Ascending aorta (tissue), 2 donors: ENCODE measurements at regions not wholly inside any gene's neighbourhood (a gene's known extent, or its start where the extent isn't known, plus 50 kb on each side); places are given as distances from the start of the nearest gene placed in this dataset.
A peak's percentile ranks its signal among the peaks of the same experiment; 100 is the strongest.
"Not testable (repeated sequence)": the region's sequence is repeated elsewhere in the genome, so short reads cannot be mapped to it uniquely, and the experiment has no call there.

Experiments
- DNase-seq, 2 donors: peaks; one replicate each; pipeline ENCODE4 v3.0.0-alpha.2; 2019; ENCODE audit warnings: low spot score in 2 of 2
- H3K27ac ChIP-seq, 2 donors: fragments of 200-600 bp; sonication (generic); one replicate each; pipeline ENCODE4 v1.5.1; 2016 to 2017; ENCODE audit warnings: mild to moderate bottlenecking in 1 of 2
- H3K27me3 ChIP-seq: fragments of 200-600 bp; sonication (generic); one replicate; pipeline ENCODE4 v1.5.1; 2017
- H3K36me3 ChIP-seq, 2 donors: fragments of 200-600 bp; sonication (generic); one replicate each; pipeline ENCODE4 v1.5.1; 2016
- H3K4me1 ChIP-seq, 2 donors: fragments of 200-600 bp; sonication (generic); one replicate each; pipeline ENCODE4 v1.5.1; 2016 to 2017; ENCODE audit warnings: mild to moderate bottlenecking in 1 of 2
- H3K4me3 ChIP-seq, 2 donors: fragments of 200-600 bp; sonication (generic); one replicate each; pipeline ENCODE4 v1.5.1; 2016 to 2017; ENCODE audit warnings: mild to moderate bottlenecking in 1 of 2
- H3K9me3 ChIP-seq, 2 donors: fragments of 200-600 bp; sonication (generic); one replicate each; pipeline ENCODE4 v1.5.1; 2016
- intact Hi-C: fragments of 100-400 bp; cut with DNase I; formaldehyde crosslinking; loops from one replicate; pipeline ENCODE4 v1.15.1; 2023
- TF ChIP-seq, protein P1 (sequence below), 3 experiments: fragments of 200-600 bp in 2 of 3; fragments of 450-650 bp in 1 of 3; sonication (generic) in 2 of 3; IDR thresholded peaks; one replicate each; pipeline ENCODE4 v1.5.1; 2016 to 2019; ENCODE audit warnings: antibody characterized with exemption in 3 of 3, mild to moderate bottlenecking in 1 of 3, moderate library complexity in 1 of 3

DNA sequence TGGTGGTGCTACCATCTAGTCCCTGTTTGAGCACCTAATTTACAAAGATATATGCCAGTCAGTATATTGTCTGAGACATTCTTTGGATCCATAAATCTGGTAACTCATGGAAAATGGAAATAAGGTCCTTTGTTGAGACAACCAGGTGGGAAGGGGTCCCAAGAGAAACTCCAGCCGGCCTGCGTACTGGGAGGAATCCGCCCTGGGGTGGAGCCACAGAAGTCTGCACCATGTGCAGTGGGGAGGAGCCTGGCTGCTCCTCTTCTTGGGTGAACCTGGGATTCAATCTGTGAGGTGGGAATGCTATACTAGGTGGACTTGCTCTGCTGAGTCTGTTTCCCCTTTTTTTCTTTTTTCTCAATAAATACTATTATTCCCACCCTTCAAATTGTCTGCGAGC is 339.2 kb upstream of the TNRC6C start:
- Histone ChIP-seq H3K27me3 (no peaks in the 10 kb centered on the region), H3K36me3 (no peaks in the 10 kb centered on the region), H3K27ac (peak overlapping the region in 1 of 2 donors; percentile 21), H3K9me3 (no peaks in the 10 kb centered on the region), H3K4me1 (peaks cover 0 to 8% of the 10 kb centered on the region in 2 donors), H3K4me3 (no peak overlapping the region)
- DNase-seq = no peak
- TF ChIP-seq, protein P1, sequence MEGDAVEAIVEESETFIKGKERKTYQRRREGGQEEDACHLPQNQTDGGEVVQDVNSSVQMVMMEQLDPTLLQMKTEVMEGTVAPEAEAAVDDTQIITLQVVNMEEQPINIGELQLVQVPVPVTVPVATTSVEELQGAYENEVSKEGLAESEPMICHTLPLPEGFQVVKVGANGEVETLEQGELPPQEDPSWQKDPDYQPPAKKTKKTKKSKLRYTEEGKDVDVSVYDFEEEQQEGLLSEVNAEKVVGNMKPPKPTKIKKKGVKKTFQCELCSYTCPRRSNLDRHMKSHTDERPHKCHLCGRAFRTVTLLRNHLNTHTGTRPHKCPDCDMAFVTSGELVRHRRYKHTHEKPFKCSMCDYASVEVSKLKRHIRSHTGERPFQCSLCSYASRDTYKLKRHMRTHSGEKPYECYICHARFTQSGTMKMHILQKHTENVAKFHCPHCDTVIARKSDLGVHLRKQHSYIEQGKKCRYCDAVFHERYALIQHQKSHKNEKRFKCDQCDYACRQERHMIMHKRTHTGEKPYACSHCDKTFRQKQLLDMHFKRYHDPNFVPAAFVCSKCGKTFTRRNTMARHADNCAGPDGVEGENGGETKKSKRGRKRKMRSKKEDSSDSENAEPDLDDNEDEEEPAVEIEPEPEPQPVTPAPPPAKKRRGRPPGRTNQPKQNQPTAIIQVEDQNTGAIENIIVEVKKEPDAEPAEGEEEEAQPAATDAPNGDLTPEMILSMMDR (IDR thresholded peaks at IDR 0.05) = no peak
- intact Hi-C loops = no loop called here

DNA sequence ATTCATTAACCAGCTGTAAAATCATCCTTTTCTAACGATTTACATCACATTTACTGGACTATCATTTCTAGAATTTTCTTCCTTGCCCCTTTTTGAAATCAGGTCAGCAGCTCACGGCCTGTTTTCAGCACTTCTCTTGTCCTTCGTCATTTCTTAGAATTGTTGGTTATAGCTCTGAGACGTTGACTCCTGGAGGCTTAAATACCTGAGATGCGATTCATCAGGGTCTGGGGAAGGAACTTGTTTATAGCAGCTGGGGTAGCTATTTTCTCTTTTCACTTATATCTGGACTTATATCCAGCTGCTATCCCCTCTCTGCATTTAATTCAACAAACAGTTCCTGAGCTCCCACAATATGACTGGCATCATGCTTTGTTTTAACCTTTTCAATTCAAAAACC is 338.7 kb upstream of the TNRC6C start:
- H3K4me3 ChIP-seq = no peak overlapping the region
- DNase-seq = no peak
- intact Hi-C loops = no loop called here

DNA sequence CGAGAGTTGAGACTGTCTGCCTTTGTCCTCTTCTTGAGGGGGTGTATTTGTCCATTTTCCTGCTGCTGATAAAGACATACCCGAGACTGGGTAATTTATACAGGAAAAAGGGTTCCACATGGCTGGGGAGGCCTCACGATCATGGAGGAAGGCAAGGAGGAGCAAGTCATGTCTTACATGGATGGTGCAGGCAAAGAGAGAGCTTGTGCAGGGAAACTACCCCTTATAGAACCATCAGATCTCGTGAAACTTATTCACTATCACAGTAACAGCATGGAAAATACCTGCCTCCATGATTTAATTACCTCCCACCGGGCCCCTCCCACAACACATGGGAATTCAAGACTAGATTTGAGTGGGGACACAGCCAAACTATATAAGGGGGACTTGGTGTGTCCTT is 338.2 kb upstream of the TNRC6C start:
- Histone ChIP-seq H3K27ac (peak overlapping the region in 1 of 2 donors; percentile 29), H3K9me3 (no peaks in the 10 kb centered on the region), H3K4me1 (peaks cover 0 to 7% of the 10 kb centered on the region in 2 donors), H3K27me3 (no peaks in the 10 kb centered on the region), H3K36me3 (no peaks in the 10 kb centered on the region), H3K4me3 (no peak overlapping the region)
- peak in 1 of 2 donors; percentile 15 for DNase-seq
- TF ChIP-seq, protein P1 (IDR thresholded peaks at IDR 0.05) = no peak
- intact Hi-C loops = no loop called here

More for the DNA sequence above, 338.7 kb upstream of the TNRC6C start:
- H3K4me1 ChIP-seq = peaks cover 0 to 8% of the 10 kb centered on the region in 2 donors
- peak overlapping the region; percentile 21 to 29 for H3K27ac ChIP-seq
- H3K36me3 ChIP-seq = no peaks in the 10 kb centered on the region
- no peaks in the 10 kb centered on the region for H3K27me3 ChIP-seq
- no peaks in the 10 kb centered on the region for H3K9me3 ChIP-seq
- TF ChIP-seq, protein P1 (IDR thresholded peaks at IDR 0.05) = no peak

DNA sequence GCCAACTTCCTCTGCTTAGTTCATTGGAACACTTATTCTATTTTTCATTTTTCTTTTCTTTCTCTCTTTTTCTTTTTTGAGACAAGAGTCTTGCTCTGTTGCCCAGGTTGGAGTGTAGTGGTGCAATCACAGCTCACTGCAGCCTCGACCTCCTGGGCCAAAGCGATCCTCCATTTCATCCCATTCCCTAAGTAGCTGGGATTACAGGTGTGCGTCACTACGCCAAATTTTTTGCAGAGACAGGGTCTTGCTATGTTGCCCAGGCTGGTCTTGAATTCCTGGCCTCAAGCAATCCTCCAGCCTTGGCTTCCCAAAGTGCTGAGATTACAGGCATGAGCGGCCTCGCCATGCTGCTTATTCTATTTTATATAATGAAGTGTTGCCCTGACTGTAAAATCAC is 336.4 kb upstream of the TNRC6C start:
- H3K36me3 ChIP-seq, H3K4me1 ChIP-seq, H3K27ac ChIP-seq, H3K4me3 ChIP-seq, H3K9me3 ChIP-seq, H3K27me3 ChIP-seq, DNase-seq, intact Hi-C loops: not testable (repeated sequence)

DNA sequence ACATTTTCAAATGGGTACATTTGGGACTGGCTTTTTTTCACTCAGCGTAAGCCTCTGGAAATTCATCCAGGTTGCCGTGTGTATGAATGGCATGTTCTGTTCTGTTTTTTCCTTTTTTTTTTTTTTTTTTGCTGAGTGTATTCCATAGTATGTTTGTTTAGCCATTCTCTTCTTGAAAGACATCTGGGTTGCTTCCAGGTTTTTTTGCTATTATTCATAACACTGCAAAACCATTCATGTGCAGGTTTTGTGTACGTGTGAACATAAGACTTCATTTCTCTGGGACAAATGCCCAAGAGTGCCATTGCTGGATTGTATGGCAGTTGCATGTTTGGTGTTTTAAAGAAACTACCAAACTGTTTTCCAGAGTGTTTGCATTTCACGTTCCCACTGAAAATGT is 335.9 kb upstream of the TNRC6C start:
- H3K9me3 ChIP-seq = no peaks in the 10 kb centered on the region
- no peak overlapping the region for H3K27ac ChIP-seq
- TF ChIP-seq, protein P1 (IDR thresholded peaks at IDR 0.05) = no peak
- intact Hi-C loops = no loop called here
- DNase-seq = no peak
- no peak overlapping the region for H3K4me3 ChIP-seq
- no peaks in the 10 kb centered on the region for H3K36me3 ChIP-seq
- no peaks in the 10 kb centered on the region for H3K4me1 ChIP-seq
- H3K27me3 ChIP-seq = no peaks in the 10 kb centered on the region

DNA sequence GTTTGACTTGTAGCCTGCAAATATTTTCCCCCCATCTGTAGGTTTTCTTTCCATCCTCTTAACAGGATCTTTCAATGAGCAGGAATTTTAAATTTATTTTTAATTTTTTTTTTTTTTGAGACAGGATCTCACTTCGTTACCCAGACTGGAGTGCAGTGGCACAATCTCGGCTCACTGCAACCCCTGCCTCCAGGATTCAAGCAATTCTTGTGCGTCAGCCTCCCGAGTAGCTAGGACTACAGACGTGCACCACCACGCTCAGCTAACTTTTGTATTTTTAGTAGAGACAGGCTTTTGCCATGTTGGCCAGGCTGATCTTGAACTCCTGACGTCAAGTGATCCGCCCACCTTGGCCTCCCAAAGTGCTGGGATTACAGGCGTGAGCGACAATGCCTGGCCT is 335.2 kb upstream of the TNRC6C start:
- H3K36me3 ChIP-seq, H3K9me3 ChIP-seq, H3K27me3 ChIP-seq, H3K4me1 ChIP-seq, intact Hi-C loops, H3K27ac ChIP-seq, H3K4me3 ChIP-seq: not testable (repeated sequence)
- DNase-seq = peak in 1 of 2 donors; percentile 18

DNA sequence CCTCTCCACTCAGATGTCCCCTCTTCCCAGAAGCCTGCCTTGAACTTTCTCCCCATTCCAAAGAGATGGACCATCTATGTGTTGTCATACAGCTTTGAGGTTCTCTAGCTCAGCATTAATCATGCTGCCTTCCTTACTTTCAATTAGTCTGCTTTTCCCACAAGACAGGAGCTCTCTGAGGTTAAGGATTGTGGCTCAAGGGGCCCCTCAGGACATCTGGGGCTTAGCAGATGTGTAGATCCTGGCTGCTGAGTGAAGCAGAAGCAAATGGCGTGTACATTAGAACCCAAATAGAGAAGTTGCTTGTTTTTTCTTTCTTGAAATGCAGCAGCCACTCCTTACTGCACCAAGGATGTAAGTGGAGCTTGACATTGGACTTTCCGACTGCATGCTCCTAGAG is 330.5 kb upstream of the TNRC6C start:
- intact Hi-C loops = no loop called here
- H3K4me1 ChIP-seq = no peaks in the 10 kb centered on the region
- H3K27me3 ChIP-seq = no peaks in the 10 kb centered on the region
- no peaks in the 10 kb centered on the region for H3K36me3 ChIP-seq
- TF ChIP-seq, protein P1 (IDR thresholded peaks at IDR 0.05) = no peak
- H3K4me3 ChIP-seq = no peak overlapping the region
- H3K27ac ChIP-seq = no peak overlapping the region
- no peaks in the 10 kb centered on the region for H3K9me3 ChIP-seq
- no peak for DNase-seq

DNA sequence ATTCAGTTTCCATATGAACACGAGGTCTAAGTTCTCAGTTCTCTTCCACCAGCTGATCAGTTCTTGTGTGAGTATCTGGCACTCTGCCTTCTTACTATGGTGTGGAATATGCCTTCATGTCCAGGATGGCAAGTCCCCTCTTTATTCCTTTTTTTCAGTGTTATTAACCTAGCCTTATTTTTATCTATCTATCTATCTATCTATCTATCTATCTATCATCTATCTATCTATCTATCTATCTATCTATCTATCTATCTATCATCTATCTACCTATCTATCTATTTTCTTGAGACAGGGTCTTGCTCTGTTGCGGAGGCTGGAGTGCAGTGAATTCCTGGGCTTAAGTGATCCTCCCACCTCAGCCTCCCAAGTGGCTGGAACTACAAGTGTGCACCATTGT is 329.2 kb upstream of the TNRC6C start:
- intact Hi-C loops, H3K27ac ChIP-seq, H3K4me1 ChIP-seq, DNase-seq, H3K36me3 ChIP-seq, H3K9me3 ChIP-seq, H3K4me3 ChIP-seq, H3K27me3 ChIP-seq: not testable (repeated sequence)
